ENCODE measurements at regions not wholly inside any gene's neighbourhood (a gene's known extent, or its start where the extent isn't known, plus 50 kb on each side); places are given as distances from the start of the nearest gene placed in this dataset.

- ATAC-seq (no peak), DNase-seq (no peak)
- Mint-ChIP-seq H3K4me1 (no peaks in the 10 kb centered on the region), H3K27me3 (no peaks in the 10 kb centered on the region), H3K36me3 (ENCODE audit: low read depth) (no peaks in the 10 kb centered on the region), H3K27ac (no peak overlapping the region), H3K4me3 (no peak overlapping the region)
- H3K9me3 ChIP-seq (ENCODE audit: control insufficient read depth, low read length, poor library complexity, severe bottlenecking): no peaks in the 10 kb centered on the region
Observed at GRCh38 chr6:84459401-84459800, 232.0 kb upstream of the CEP162 start.

- Mint-ChIP-seq H3K27ac (no peak overlapping the region), H3K27me3 (no peaks in the 10 kb centered on the region), H3K4me1 (no peaks in the 10 kb centered on the region), H3K4me3 (no peak overlapping the region), H3K36me3 (ENCODE audit: low read depth) (no peaks in the 10 kb centered on the region)
- no peaks in the 10 kb centered on the region for H3K9me3 ChIP-seq (ENCODE audit: control insufficient read depth, low read length, poor library complexity, severe bottlenecking)
- DNase-seq: no peak
- ATAC-seq: no peak
Observed at GRCh38 chr6:84458271-84458670, 230.8 kb upstream of the CEP162 start.

GRCh38 chr6:84457276-84457675 lies 229.8 kb upstream of the CEP162 start:
- Mint-ChIP-seq H3K27ac (no peak overlapping the region), H3K27me3 (no peaks in the 10 kb centered on the region), H3K4me3 (no peak overlapping the region), H3K36me3 (ENCODE audit: low read depth) (no peaks in the 10 kb centered on the region), H3K4me1 (no peaks in the 10 kb centered on the region)
- DNase-seq (no peak), ATAC-seq (no peak)
- H3K9me3 ChIP-seq (ENCODE audit: control insufficient read depth, low read length, poor library complexity, severe bottlenecking): no peaks in the 10 kb centered on the region

GRCh38 chr6:84456803-84457202 lies 229.4 kb upstream of the CEP162 start:
- Mint-ChIP-seq H3K27ac (no peak overlapping the region), H3K4me1 (no peaks in the 10 kb centered on the region), H3K36me3 (ENCODE audit: low read depth) (no peaks in the 10 kb centered on the region), H3K4me3 (no peak overlapping the region), H3K27me3 (no peaks in the 10 kb centered on the region)
- ATAC-seq (no peak), DNase-seq (no peak)
- no peaks in the 10 kb centered on the region for H3K9me3 ChIP-seq (ENCODE audit: control insufficient read depth, low read length, poor library complexity, severe bottlenecking)

DNA sequence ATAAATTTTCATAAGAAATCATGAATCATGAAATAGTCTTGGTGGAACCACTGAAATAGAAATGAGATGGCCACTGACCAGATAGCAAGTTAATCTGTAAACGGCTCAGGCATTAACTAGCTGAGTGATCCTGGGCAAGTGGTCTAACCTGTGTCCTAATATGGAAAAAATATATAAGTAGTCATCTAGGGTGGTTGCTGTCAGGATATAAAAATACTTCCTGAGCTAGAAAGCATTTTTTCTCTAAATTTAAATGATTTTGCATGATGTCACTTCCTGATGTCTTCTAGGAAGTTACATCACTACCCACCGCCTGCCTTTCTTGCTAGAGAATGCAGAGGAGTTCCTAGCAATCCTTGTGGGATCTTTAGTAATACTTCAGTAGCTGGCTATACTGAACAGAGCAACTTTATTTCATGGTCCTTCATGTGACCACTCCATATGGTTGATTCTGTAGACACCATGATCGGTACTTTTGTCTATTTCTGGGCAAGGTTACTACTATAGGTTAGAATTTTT lies 228.1 kb upstream of the CEP162 start:
- Mint-ChIP-seq H3K27me3 (no peaks in the 10 kb centered on the region), H3K27ac (no peak overlapping the region), H3K4me1 (no peaks in the 10 kb centered on the region), H3K4me3 (no peak overlapping the region), H3K36me3 (ENCODE audit: low read depth) (no peaks in the 10 kb centered on the region)
- ATAC-seq (no peak), DNase-seq (no peak)
- H3K9me3 ChIP-seq (ENCODE audit: control insufficient read depth, low read length, poor library complexity, severe bottlenecking): no peaks in the 10 kb centered on the region

GRCh38 chr6:84453499-84453898 lies 226.1 kb upstream of the CEP162 start:
- Mint-ChIP-seq H3K4me1 (no peaks in the 10 kb centered on the region), H3K27ac (no peak overlapping the region)

DNA sequence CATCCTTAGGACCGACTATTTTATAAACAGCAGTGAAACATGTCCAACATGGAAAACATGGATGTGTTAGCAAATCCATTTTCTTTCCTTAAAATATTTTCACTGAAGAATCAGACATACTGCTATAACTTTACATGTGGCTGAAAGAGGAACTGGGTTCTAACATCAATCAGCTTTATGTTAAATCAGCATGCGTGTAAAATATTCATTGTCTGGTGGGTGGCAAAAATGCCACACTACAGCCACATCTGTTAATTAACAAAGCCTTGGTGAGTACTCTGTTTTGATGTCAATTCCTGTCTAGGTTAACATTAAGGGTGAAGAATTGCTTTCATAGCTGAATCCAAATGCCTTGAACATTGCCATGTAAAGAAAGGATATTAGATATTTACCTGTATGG lies 222.6 kb upstream of the CEP162 start:
- H3K9me3 ChIP-seq (ENCODE audit: control insufficient read depth, low read length, poor library complexity, severe bottlenecking): no peaks in the 10 kb centered on the region
- Mint-ChIP-seq H3K27me3 (no peaks in the 10 kb centered on the region), H3K36me3 (ENCODE audit: low read depth) (no peaks in the 10 kb centered on the region), H3K4me3 (no peak overlapping the region), H3K27ac (no peak overlapping the region), H3K4me1 (no peaks in the 10 kb centered on the region)
- ATAC-seq (no peak), DNase-seq (no peak)

More at GRCh38 chr6:84453499-84453898, 226.1 kb upstream of the CEP162 start:
- Mint-ChIP-seq H3K4me3 (no peak overlapping the region), H3K36me3 (ENCODE audit: low read depth) (no peaks in the 10 kb centered on the region), H3K27me3 (no peaks in the 10 kb centered on the region)
- ATAC-seq (no peak), DNase-seq (no peak)
- H3K9me3 ChIP-seq (ENCODE audit: control insufficient read depth, low read length, poor library complexity, severe bottlenecking): no peaks in the 10 kb centered on the region

DNA sequence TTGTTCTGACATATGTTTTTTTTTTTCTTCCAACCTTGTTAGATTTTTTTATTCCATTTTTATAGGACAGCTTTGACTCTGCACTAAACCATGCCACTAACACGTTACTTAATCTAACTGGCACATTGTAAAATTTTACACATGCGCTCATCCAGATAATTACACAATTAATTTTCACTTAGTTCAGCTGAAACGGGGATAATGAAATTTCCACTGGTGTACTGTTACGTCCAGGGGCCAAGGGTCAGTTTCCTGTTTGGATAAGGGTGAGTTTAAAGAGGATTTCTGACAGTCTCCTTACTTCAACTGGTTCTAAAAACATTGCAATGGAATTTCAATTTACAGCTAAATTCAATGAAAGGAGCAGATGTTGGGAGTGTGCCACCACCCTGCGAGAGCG lies 221.8 kb upstream of the CEP162 start:
- no peak overlapping the region for H3K4me3 Mint-ChIP-seq
- H3K36me3 Mint-ChIP-seq (ENCODE audit: low read depth): no peaks in the 10 kb centered on the region
- H3K9me3 ChIP-seq (ENCODE audit: control insufficient read depth, low read length, poor library complexity, severe bottlenecking): no peaks in the 10 kb centered on the region
- H3K4me1 Mint-ChIP-seq: no peaks in the 10 kb centered on the region
- no peak overlapping the region for H3K27ac Mint-ChIP-seq
- H3K27me3 Mint-ChIP-seq: no peaks in the 10 kb centered on the region
- DNase-seq (no peak), ATAC-seq (no peak)

DNA sequence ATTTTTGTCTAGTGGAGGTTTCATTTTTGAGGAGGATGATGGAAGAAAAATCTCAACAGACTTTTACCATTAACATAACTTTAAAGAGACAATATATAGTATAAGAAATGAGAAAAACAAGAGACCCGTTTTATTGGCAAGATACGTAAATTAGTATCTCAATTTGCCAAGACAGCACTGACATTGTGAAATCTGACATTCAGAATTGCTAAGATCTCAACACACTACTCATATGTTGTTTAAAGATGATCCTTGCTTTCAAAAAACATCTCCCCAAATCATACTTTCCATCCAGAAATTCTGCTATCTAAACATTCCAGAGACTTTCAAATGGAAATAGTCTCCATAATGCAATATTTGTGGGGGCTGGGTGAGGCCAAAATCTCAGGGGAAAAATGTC lies 220.9 kb upstream of the CEP162 start:
- no peaks in the 10 kb centered on the region for H3K4me1 Mint-ChIP-seq
- no peak for DNase-seq
- H3K9me3 ChIP-seq (ENCODE audit: control insufficient read depth, low read length, poor library complexity, severe bottlenecking): no peaks in the 10 kb centered on the region
- ATAC-seq: no peak
- no peak overlapping the region for H3K27ac Mint-ChIP-seq
- H3K36me3 Mint-ChIP-seq (ENCODE audit: low read depth): no peaks in the 10 kb centered on the region
- no peak overlapping the region for H3K4me3 Mint-ChIP-seq
- no peaks in the 10 kb centered on the region for H3K27me3 Mint-ChIP-seq

DNA sequence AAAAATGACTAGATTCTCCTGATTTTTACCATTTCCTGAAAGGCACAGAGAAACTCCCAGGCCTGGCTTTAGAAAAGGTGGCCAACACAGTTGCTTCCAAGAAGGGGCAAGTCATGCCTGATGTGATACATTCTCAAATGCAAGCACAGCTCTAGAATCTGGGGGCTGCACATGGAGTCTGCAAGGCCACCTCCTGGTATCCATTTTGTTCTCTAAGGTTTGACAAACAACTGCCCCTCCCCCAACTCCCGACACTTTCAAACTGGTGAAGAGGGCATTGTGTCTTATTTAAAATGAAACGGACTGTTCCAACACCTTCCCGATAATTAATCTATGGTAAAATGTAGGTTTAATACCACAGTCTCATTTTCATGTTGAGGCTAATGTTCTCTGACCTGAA lies 220.2 kb upstream of the CEP162 start:
- Mint-ChIP-seq H3K4me1 (no peaks in the 10 kb centered on the region), H3K36me3 (ENCODE audit: low read depth) (no peaks in the 10 kb centered on the region)

GRCh38 chr6:84445068-84445467 lies 217.6 kb upstream of the CEP162 start:
- ATAC-seq (no peak), DNase-seq (no peak)
- no peaks in the 10 kb centered on the region for H3K9me3 ChIP-seq (ENCODE audit: control insufficient read depth, low read length, poor library complexity, severe bottlenecking)
- no peak overlapping the region for H3K4me3 Mint-ChIP-seq
- H3K27ac Mint-ChIP-seq: no peak overlapping the region
- H3K27me3 Mint-ChIP-seq: no peaks in the 10 kb centered on the region
- H3K4me1 Mint-ChIP-seq: no peaks in the 10 kb centered on the region
- no peaks in the 10 kb centered on the region for H3K36me3 Mint-ChIP-seq (ENCODE audit: low read depth)

More for the DNA sequence above, 220.2 kb upstream of the CEP162 start:
- H3K9me3 ChIP-seq (ENCODE audit: control insufficient read depth, low read length, poor library complexity, severe bottlenecking): no peaks in the 10 kb centered on the region
- ATAC-seq (no peak), DNase-seq (no peak)
- no peak overlapping the region for H3K27ac Mint-ChIP-seq
- H3K27me3 Mint-ChIP-seq: no peaks in the 10 kb centered on the region
- H3K4me3 Mint-ChIP-seq: no peak overlapping the region

DNA sequence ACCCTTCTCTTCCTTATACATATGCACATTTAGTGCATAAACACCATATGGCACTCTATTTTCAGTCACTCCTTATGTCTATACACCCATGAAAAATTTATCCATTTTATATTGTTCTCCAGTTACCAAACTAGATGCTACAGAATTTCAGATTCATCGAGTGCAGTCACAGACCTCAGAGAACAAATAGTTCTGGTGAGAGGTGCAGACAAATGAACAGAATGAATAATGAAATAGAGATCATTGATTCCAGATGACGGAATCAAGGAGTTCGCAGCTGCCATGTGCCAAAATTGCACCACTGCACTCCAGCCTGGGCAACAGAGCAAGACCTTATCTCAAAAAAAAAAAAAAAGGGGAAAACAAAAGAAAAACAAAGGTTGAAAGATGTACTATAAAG lies 214.8 kb upstream of the CEP162 start:
- DNase-seq (no peak), ATAC-seq (no peak)
- no peaks in the 10 kb centered on the region for H3K4me1 Mint-ChIP-seq
- H3K4me3 Mint-ChIP-seq: no peak overlapping the region
- no peak overlapping the region for H3K27ac Mint-ChIP-seq
- H3K27me3 Mint-ChIP-seq: no peaks in the 10 kb centered on the region
- H3K36me3 Mint-ChIP-seq (ENCODE audit: low read depth): no peaks in the 10 kb centered on the region
- H3K9me3 ChIP-seq (ENCODE audit: control insufficient read depth, low read length, poor library complexity, severe bottlenecking): no peaks in the 10 kb centered on the region

DNA sequence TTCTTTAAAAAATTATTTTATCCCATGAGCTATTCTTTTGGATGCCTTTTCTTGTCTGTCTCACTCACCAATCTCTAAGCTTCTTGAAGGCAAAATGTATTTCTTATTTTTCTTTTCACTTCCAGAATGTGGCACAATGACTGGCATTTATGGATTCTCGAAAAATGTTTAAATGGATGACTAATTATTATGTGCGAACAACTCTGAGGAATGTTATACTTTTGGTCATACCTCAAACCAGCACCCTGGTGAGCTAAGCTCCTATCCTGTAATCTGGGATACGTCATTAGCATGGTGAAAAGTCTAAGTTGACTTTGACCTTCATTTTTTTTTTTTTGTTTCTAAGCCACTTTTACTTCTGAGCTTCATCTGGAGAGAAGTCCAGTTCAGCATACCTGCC lies 214.0 kb upstream of the CEP162 start:
- Mint-ChIP-seq H3K4me3 (no peak overlapping the region), H3K36me3 (ENCODE audit: low read depth) (no peaks in the 10 kb centered on the region), H3K27me3 (no peaks in the 10 kb centered on the region), H3K4me1 (no peaks in the 10 kb centered on the region), H3K27ac (no peak overlapping the region)
- DNase-seq (no peak), ATAC-seq (no peak)
- H3K9me3 ChIP-seq (ENCODE audit: control insufficient read depth, low read length, poor library complexity, severe bottlenecking): no peaks in the 10 kb centered on the region

GRCh38 chr6:84434550-84434949 lies 207.1 kb upstream of the CEP162 start:
- Mint-ChIP-seq H3K27ac (no peak overlapping the region), H3K4me1 (no peaks in the 10 kb centered on the region), H3K36me3 (ENCODE audit: low read depth) (no peaks in the 10 kb centered on the region), H3K27me3 (no peaks in the 10 kb centered on the region), H3K4me3 (no peak overlapping the region)
- no peaks in the 10 kb centered on the region for H3K9me3 ChIP-seq (ENCODE audit: control insufficient read depth, low read length, poor library complexity, severe bottlenecking)
- ATAC-seq: no peak
- no peak for DNase-seq

GRCh38 chr6:84432619-84433018 lies 205.2 kb upstream of the CEP162 start:
- no peaks in the 10 kb centered on the region for H3K27me3 Mint-ChIP-seq
- ATAC-seq: no peak
- H3K27ac Mint-ChIP-seq: no peak overlapping the region
- H3K9me3 ChIP-seq (ENCODE audit: control insufficient read depth, low read length, poor library complexity, severe bottlenecking): no peaks in the 10 kb centered on the region
- DNase-seq: no peak
- H3K36me3 Mint-ChIP-seq (ENCODE audit: low read depth): no peaks in the 10 kb centered on the region
- no peak overlapping the region for H3K4me3 Mint-ChIP-seq
- no peaks in the 10 kb centered on the region for H3K4me1 Mint-ChIP-seq
